GM18858 (cell line): ENCODE measurements at regions not wholly inside any gene's neighbourhood (a gene's known extent, or its start where the extent isn't known, plus 50 kb on each side); places are given as distances from the start of the nearest gene placed in this dataset.
"Not testable (repeated sequence)": the region's sequence is repeated elsewhere in the genome, so short reads cannot be mapped to it uniquely, and the experiment has no call there.

ENCODE experiments used
- ATAC-seq: cut with Tn5 transposase; IDR thresholded peaks from one replicate; pipeline ENCODE4 v1.9.1; 2021; ENCODE audit not compliant: unreplicated experiment

DNA sequence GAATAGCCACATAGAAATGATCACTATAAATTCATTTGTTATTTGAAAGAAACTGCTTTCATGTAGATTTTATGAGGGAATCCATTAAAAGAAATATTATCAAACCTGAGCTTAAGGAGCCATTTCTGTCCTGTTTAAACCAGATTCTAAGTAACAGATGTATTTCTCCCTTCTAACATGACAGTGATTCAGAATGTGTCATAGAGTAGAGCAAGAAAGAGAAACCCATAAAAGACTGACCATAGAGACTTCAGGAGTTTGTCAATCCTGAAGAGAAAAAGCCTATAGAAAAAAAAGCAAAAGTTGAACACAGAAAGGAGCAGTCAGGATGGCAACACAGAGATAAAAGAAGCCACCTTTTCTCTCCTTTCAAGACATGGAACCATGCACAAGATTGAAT is 390.6 kb downstream of the PRIM2 start:
- not testable (repeated sequence) for ATAC-seq

GRCh38 chr6:57722546-57722945 is 405.1 kb downstream of the PRIM2 start:
- peak; percentile 47 for ATAC-seq

DNA sequence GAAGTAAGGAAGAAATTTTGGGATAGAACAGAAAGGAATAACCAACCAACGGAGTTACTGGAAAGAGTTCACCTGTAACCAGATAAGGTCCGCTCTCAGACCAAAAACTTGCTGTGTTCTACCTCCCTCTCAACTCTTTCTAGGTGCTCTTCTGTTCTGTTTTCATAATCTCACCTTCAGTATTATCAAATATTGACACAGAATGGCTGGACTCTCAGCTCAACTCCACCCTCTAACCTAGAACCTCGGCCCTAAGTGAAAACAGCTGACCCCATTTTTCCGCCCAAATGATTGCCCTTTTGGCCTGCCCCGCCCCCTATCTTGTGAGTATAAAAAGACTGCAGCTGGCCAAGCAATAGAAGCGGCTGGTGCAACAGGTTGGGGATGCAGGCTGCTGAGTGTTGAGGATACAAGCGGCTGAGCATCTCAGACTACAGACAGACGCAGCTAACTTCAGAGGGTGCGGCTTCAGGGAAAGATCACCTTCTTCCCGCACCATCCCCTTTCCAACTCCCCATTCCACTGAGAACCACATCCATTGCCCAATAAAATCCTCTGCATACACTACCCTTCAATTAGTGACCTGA is 406.5 kb downstream of the PRIM2 start:
- not testable (repeated sequence) for ATAC-seq

GRCh38 chr6:57729407-57729806 is 412.0 kb downstream of the PRIM2 start:
- not testable (repeated sequence) for ATAC-seq

- not testable (repeated sequence) for ATAC-seq
These were observed 413.3 kb downstream of the PRIM2 start for GRCh38 chr6:57730726-57731125.

GRCh38 chr6:57747716-57748115 is 430.3 kb downstream of the PRIM2 start:
- not testable (repeated sequence) for ATAC-seq

- not testable (repeated sequence) for ATAC-seq
These were observed 442.4 kb downstream of the PRIM2 start for GRCh38 chr6:57759850-57760249.

DNA sequence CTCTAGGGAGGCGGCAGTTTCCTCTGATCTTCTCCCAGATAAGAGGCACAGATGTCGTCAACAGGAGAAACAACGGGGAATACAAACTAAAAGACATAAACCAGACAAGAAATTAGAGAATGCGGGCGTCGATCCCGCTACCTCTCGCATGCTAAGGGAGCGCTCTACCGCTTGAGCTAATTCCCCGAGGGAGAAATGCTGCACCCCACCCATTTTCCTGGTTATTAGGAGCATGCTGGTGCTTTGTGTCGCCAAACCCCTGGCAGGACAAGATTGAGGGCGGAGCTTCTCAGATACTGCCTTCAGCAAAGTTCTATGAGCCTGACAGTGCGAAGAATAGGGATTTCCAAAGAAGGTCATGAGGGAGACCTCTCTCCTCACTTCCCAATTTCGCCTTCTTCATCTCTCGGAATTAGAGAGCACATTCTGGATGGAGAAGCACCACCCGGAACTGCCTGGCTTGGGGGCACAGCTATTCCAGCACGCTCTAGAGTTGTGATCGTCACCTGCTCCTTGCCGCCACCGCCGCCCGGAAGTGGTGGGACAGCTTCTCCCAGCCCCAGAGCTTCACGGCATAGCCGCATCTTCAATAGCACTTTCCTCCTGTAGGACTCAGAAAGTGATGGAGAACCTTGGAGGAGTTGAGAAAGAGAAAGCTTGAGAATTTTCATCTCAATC is 475.4 kb downstream of the PRIM2 start:
- ATAC-seq, result not testable (repeated sequence)

GRCh38 chr6:57793398-57793762 is 475.9 kb downstream of the PRIM2 start:
- ATAC-seq, result not testable (repeated sequence)

GRCh38 chr6:57799703-57800479 is 482.5 kb downstream of the PRIM2 start:
- not testable (repeated sequence) for ATAC-seq

DNA sequence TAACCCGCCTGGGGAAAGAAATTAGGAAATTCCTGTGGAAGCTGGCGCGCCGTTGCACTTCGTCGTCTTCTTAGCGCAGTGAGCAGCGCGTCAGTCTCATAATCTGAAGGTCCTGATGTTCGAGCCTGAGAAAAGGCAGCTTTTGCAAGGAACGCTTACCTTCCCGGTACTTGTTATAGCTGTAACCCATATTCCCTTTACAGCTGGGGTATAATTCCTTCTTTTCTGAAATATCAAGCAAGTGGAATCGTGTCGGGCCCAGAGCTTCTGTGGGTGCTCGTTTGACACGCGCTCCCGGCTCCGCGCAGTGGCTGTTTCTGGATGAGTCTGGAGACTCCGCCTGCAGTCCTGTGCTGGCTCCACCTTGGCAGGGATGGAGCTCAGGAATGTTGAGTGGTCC is 491.2 kb downstream of the PRIM2 start:
- not testable (repeated sequence) for ATAC-seq

GRCh38 chr6:57809454-57809853 is 492.0 kb downstream of the PRIM2 start:
- not testable (repeated sequence) for ATAC-seq

GRCh38 chr6:57813271-57814075 is 496.0 kb downstream of the PRIM2 start:
- ATAC-seq, result not testable (repeated sequence)

GRCh38 chr6:57815826-57816225 is 498.4 kb downstream of the PRIM2 start:
- not testable (repeated sequence) for ATAC-seq

DNA sequence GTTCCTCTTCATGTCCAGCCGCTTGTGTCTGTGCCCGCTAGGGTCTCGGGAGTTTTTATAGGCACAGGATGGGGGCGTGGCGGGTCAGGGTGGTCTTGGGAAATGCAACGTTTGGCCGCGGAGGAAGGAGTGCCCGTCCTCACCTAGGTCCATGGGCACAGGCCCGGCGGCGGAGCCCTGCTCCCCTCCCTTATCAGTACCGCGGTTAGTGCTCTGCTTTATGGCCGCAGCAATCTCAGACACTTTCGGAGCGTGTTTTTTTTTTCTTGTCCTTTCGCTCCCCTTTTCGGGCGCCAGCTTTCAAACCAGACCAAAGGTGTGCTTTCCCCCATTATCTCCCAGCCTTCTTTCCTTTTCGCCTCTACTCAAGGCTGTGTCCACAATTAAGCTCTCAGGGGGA is 503.9 kb downstream of the PRIM2 start:
- ATAC-seq, result not testable (repeated sequence)

DNA sequence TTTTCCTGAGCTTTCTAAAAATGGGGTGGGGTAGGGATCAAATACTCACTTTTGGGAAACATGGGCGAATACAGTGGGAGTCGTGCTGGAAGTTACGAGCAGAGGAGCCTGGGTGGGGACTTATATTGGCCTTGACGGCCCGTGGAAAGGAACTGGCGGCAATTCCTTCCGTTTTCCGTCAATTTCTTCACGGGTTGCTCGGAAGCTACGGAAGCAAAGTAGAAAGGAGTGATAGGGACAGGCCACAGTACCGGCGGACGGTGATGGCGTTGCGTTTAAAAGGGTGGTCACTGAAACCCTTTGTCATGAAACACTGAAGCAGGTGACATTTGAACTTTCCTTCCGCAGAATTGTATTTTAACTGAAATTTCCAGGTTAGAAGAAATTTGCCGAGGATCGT is 505.0 kb downstream of the PRIM2 start:
- not testable (repeated sequence) for ATAC-seq

GRCh38 chr6:57822896-57823358 is 505.5 kb downstream of the PRIM2 start:
- ATAC-seq, result no peak

DNA sequence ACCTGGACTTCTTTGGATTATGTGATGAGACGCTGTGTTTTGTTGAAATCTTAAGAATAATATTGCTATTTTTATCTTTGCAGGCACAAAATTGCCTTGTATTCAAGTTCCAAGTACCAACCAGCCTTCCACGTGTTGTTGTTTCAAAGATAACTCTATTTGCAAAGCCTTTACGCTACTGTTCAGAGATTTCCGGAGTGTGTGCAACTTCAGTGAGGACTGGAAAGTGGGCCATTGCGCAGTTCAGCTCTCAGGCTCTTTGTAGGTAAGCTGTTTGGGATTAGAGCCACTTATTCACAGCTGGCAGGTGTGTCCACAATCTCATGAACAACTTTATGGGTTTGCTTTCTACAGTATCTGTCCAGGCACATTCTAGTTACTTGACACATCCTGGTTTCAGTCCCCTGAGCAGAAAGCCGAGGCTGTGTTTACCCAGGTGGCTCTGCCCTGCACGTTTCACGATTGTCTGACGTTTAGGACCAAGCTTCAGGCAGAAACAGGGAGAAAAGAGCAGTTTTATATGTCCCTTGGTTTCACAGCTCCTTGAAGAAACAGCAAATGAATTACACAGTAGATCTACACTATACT is 520.3 kb downstream of the PRIM2 start:
- ATAC-seq, result not testable (repeated sequence)

DNA sequence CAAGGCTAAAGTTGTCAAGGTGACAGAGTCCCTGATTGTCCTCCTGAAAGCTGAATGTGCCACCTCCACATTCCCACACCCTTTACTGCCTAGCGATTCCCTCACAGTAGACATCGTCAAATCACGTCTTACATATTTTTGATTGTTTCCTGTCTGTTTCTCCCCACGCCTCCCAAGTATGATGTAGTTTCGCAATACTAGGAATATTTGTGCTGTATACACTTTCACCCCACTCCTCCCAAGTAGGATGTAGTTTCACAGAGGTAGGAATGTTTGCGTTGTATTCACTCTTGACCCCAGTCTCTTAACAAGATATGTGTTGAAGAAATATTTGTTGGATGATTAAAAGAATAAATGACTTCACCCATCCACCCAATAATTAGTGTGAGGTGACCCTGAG is 524.1 kb downstream of the PRIM2 start:
- ATAC-seq, result not testable (repeated sequence)

DNA sequence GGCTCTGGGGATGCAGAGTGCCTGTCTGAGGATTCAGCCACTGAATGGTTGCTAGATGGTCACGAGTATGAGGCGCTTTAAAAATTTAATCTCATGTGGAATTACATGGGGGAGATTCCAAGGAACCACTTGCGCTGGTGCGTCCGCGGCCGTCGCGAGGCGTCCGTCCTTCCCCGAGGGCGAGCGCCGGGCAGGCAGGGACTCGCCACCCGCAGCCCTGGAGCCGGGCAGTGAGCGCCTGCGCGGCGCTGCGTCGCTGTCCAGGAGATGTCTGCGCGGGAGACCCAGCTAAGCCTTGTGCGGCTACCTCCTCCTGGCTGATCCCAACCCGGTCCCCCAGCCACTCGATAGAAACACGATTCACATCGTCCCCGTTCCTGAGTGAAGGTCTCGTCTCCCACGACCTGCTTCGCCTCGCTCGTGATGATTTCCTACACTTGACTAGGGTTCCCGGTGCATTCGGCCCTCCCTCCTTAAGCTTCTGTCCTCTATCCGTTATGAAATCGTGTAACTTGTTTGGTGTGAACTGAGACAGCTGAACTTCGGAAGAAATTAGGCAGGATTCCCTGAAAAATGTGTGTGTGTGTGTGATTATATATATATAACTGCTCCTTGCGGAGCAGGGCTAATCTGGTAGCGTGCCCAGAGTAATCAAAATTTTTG is 536.4 kb downstream of the PRIM2 start:
- ATAC-seq, result not testable (repeated sequence)
